HFFc6 (cell line): ENCODE measurements at regions not wholly inside any gene's neighbourhood (a gene's known extent, or its start where the extent isn't known, plus 50 kb on each side); places are given as distances from the start of the nearest gene placed in this dataset.

Source experiments
- DNase-seq: peaks from one replicate; pipeline ENCODE4 v3.0.0-alpha.2; 2018
- H3K27ac Mint-ChIP-seq: 2 replicates; pipeline ENCODE4 v1.8.0; 2020; ENCODE audit warnings: mild to moderate bottlenecking, mixed read lengths
- H3K27me3 Mint-ChIP-seq: 2 replicates; pipeline ENCODE4 v1.8.0; 2021; ENCODE audit warnings: mild to moderate bottlenecking, moderate library complexity, mixed read lengths; ENCODE audit not compliant: insufficient read depth
- H3K36me3 Mint-ChIP-seq: 2 replicates; pipeline ENCODE4 v1.8.0; 2021; ENCODE audit warnings: low read depth, mixed read lengths
- H3K4me1 Mint-ChIP-seq: 2 replicates; pipeline ENCODE4 v1.8.0; 2020; ENCODE audit warnings: low read depth, mixed read lengths
- H3K4me3 Mint-ChIP-seq: 2 replicates; pipeline ENCODE4 v1.8.0; 2020; ENCODE audit warnings: mild to moderate bottlenecking, moderate library complexity, mixed read lengths
- H3K9me3 Mint-ChIP-seq: 2 replicates; pipeline ENCODE4 v1.8.0; 2020; ENCODE audit warnings: mild to moderate bottlenecking, mixed read lengths
- TF ChIP-seq, protein P1 (sequence below): fragments of 200-600 bp; sonication (generic); IDR thresholded peaks from 2 replicates; pipeline ENCODE4 v1.5.0; 2021; ENCODE audit warnings: antibody characterized with exemption, mild to moderate bottlenecking

DNA sequence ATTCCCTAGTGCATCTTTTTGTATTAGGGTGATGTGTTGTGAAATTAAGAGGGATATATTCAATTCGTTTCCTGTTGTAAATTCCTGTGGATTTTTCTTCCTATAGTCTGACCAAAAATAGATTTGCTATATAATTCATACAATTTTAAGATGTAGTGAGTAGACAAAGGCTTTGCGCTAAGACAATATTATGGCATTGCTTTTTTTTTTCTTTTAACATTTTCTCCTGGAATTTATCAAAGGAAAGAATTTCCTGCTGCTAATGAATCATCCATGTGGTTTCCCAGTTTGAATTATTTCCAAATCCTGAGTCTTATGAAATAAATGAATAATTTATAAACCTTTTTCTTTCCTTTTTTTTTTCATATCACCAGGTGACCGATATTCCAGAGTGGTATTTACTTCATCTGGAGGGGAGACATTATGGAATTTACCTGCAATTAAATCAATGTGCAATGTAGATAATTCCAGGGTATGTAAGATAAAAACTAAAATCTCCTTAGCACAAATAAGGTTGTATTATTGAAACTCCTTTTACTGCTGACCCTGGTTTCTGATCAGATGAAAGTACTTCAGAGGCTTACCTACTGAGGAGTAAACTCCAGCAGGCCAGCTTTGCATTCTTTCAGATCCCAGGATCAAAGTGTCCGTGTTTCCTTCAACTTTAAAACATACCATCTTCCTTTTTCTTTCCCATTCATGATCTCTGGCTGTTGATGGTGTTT is 148.4 kb downstream of the TLR5 start:
- TF ChIP-seq, protein P1, sequence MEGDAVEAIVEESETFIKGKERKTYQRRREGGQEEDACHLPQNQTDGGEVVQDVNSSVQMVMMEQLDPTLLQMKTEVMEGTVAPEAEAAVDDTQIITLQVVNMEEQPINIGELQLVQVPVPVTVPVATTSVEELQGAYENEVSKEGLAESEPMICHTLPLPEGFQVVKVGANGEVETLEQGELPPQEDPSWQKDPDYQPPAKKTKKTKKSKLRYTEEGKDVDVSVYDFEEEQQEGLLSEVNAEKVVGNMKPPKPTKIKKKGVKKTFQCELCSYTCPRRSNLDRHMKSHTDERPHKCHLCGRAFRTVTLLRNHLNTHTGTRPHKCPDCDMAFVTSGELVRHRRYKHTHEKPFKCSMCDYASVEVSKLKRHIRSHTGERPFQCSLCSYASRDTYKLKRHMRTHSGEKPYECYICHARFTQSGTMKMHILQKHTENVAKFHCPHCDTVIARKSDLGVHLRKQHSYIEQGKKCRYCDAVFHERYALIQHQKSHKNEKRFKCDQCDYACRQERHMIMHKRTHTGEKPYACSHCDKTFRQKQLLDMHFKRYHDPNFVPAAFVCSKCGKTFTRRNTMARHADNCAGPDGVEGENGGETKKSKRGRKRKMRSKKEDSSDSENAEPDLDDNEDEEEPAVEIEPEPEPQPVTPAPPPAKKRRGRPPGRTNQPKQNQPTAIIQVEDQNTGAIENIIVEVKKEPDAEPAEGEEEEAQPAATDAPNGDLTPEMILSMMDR, result no peak
- Mint-ChIP-seq H3K27ac (peak overlapping the region; percentile 40; the same call in 1 of the 2 replicates), H3K9me3 (no peaks in the 10 kb centered on the region), H3K27me3 (no peaks in the 10 kb centered on the region), H3K4me3 (peak overlapping the region; percentile 27), H3K4me1 (peaks cover 31% of the 10 kb centered on the region), H3K36me3 (peaks cover 7% of the 10 kb centered on the region; the same call in 1 of the 2 replicates)
- peak; percentile 61 for DNase-seq

- Mint-ChIP-seq H3K36me3 (peaks cover 7% of the 10 kb centered on the region; the same call in 1 of the 2 replicates), H3K4me1 (peaks cover 31% of the 10 kb centered on the region), H3K9me3 (no peaks in the 10 kb centered on the region), H3K4me3 (peak overlapping the region; percentile 27; the same call in 1 of the 2 replicates), H3K27me3 (no peaks in the 10 kb centered on the region), H3K27ac (no peak overlapping the region)
- no peak for DNase-seq
- TF ChIP-seq, protein P1, result no peak
Measured at GRCh38 chr1:222995236-222995580, 147.8 kb downstream of the TLR5 start.

DNA sequence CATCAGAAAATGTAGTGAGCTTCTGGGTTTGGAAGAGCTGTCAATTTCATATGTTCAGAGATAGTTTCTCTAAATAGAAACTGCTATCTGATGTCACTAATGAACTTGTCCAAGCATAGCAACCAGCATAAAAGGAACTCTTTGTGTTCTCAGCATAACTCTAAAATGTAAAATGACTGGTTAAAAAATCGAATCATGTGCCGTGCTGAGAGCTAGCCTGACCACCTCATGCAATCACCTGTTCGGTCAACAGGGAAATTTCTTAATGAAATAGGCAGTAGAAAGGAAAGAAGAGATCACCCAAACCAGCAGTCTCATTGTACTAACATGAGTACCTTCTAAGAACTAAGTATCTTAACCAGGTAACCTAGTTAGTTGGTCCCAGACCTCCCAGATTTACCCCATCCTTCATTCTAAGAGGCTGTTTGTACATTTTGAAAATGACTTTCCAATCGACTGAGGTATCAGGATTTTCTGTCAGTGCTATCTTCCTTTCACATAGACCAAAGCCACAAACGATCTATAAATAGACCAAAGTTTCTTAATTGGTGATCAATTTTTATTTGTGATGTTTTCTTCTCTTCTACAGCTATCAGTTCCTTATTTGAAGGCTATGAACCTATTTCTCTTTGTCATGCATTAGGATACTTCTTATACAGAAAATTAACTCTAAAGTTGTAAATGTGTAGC is 147.3 kb downstream of the TLR5 start:
- H3K27ac Mint-ChIP-seq, result no peak overlapping the region
- peaks cover 31% of the 10 kb centered on the region for H3K4me1 Mint-ChIP-seq
- H3K36me3 Mint-ChIP-seq, result peaks cover 7% of the 10 kb centered on the region; the same call in 1 of the 2 replicates
- H3K4me3 Mint-ChIP-seq, result no peak overlapping the region
- DNase-seq, result no peak
- no peaks in the 10 kb centered on the region for H3K27me3 Mint-ChIP-seq
- H3K9me3 Mint-ChIP-seq, result no peaks in the 10 kb centered on the region
- TF ChIP-seq, protein P1, result no peak

- Mint-ChIP-seq H3K36me3 (peaks cover 7% of the 10 kb centered on the region; the same call in 1 of the 2 replicates), H3K4me3 (no peak overlapping the region), H3K27ac (no peak overlapping the region), H3K9me3 (no peaks in the 10 kb centered on the region), H3K27me3 (no peaks in the 10 kb centered on the region), H3K4me1 (peaks cover 31% of the 10 kb centered on the region)
- TF ChIP-seq, protein P1, result no peak
- no peak for DNase-seq
Measured at GRCh38 chr1:222996310-222996975, 146.6 kb downstream of the TLR5 start.

DNA sequence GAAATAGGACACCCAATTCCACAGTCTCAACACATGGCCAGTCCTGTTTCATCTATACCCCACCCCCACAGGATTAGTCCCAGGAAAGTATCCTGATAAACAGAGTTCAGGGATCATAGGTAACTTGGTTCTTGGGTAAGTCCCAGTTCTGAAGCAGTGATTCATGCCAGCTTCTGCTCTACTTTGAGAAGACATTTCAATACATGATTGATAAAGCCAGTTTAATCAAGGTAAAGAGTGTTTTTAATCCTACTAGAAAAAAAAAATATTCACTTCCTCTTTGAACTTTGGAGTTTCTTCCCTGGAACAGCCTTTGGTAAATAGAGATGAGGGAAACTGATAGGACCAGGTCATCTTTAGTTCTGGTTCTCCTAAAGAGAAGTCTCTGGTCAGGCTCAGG is 142.4 kb downstream of the TLR5 start:
- Mint-ChIP-seq H3K4me1 (peaks cover 13% of the 10 kb centered on the region), H3K4me3 (no peak overlapping the region), H3K27ac (no peak overlapping the region), H3K9me3 (no peaks in the 10 kb centered on the region), H3K27me3 (no peaks in the 10 kb centered on the region; the same call in 1 of the 2 replicates), H3K36me3 (peaks cover 14% of the 10 kb centered on the region)
- no peak for DNase-seq
- TF ChIP-seq, protein P1, result no peak
